ENCODE measurements at regions not wholly inside any gene's neighbourhood (a gene's known extent, or its start where the extent isn't known, plus 50 kb on each side); places are given as distances from the start of the nearest gene placed in this dataset.
A peak's percentile ranks its signal among the peaks of the same experiment; 100 is the strongest.

- no peak for DNase-seq (ENCODE audit: low read depth in 3 of 3, low spot score in 2 of 3)
These were observed 490.5 kb upstream of the MEX3C start for GRCh38 chr18:51687845-51688585.

- DNase-seq (ENCODE audit: low read depth in 3 of 3, low spot score in 2 of 3): no peak
These were observed 495.1 kb upstream of the MEX3C start for GRCh38 chr18:51692612-51693011.

- no peak for DNase-seq (ENCODE audit: low read depth in 3 of 3, low spot score in 2 of 3)
These were observed 513.9 kb upstream of the MEX3C start for GRCh38 chr18:51711298-51711889.

DNA sequence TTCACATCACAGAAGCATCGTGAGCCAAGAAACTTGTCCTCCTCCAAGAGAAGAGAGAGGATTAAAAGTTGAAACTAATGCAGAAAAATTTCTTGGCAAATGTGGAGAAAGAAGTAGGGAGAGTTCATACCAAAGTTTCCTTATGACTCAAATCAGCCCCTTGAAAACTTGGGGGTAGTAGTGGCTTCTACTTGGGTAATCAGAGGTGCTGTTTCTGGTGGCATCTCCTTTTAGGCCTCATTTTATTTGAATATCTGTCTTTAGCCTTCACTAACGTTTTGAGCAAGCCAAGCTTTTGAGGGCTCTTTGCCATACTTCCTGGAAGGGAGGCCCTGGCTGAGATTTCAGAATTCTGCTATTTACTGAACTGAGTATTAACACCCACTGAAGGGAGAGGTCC is 515.3 kb upstream of the MEX3C start:
- no peak for DNase-seq (ENCODE audit: low read depth in 3 of 3, low spot score in 2 of 3)

GRCh38 chr18:51716277-51716676 is 518.8 kb upstream of the MEX3C start:
- no peak for DNase-seq (ENCODE audit: low read depth in 3 of 3, low spot score in 2 of 3)

GRCh38 chr18:51721388-51721787 is 523.9 kb upstream of the MEX3C start:
- DNase-seq (ENCODE audit: low read depth in 3 of 3, low spot score in 2 of 3): no peak

GRCh38 chr18:51721996-51722395 is 524.5 kb upstream of the MEX3C start:
- no peak for DNase-seq (ENCODE audit: low read depth in 3 of 3, low spot score in 2 of 3)

GRCh38 chr18:51724790-51725721 is 527.6 kb upstream of the MEX3C start:
- DNase-seq (ENCODE audit: low read depth in 3 of 3, low spot score in 2 of 3): no peak

- no peak for DNase-seq (ENCODE audit: low read depth in 3 of 3, low spot score in 2 of 3)
These were observed 529.1 kb upstream of the MEX3C start for GRCh38 chr18:51726614-51727013.

DNA sequence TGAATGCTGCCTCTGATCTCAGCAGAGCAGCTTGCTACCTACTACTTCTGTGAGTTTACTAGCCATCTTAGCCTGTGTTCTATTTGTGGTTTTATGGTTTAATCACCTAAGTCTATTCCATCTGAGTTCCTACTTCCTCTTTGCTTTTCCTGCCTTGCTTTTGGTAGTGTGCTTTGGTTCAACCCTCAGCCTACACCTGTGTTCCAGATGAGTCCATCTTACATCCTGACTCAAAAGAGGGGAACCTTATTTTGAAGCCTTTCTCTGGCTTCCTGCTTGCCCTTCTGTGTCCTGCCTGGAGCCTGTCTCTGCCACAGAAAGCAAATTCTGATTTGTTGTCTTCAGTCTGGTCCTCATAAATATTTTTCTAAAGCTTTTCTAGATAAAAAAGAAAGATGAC is 530.3 kb upstream of the MEX3C start:
- no peak for DNase-seq (ENCODE audit: low read depth in 3 of 3, low spot score in 2 of 3)

DNA sequence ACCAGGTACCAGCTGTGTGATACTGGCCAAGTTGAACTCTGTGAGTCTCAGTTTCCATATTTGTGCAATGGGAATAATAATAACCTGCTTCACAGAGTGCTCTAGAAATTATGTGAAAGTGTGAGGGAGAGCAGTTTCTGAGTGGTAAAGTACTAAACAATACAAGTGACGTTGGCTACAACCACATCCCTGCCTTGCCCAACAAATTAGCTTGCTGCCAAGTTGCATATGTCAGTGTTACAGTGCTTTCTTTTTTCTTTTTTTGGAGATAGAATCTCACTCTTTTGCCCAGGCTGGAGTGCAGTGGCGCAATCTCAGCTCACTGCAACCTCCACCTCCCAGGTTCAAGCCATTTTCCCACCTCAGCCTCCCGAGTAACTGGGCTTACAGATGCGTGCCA is 533.6 kb upstream of the MEX3C start:
- DNase-seq (ENCODE audit: low read depth in 3 of 3, low spot score in 2 of 3): no peak

- DNase-seq (ENCODE audit: low read depth in 3 of 3, low spot score in 2 of 3): no peak
These were observed 537.1 kb upstream of the MEX3C start for GRCh38 chr18:51734576-51734975.

GRCh38 chr18:51739044-51739666 is 541.7 kb upstream of the MEX3C start:
- DNase-seq (ENCODE audit: low read depth in 3 of 3, low spot score in 2 of 3): no peak

DNA sequence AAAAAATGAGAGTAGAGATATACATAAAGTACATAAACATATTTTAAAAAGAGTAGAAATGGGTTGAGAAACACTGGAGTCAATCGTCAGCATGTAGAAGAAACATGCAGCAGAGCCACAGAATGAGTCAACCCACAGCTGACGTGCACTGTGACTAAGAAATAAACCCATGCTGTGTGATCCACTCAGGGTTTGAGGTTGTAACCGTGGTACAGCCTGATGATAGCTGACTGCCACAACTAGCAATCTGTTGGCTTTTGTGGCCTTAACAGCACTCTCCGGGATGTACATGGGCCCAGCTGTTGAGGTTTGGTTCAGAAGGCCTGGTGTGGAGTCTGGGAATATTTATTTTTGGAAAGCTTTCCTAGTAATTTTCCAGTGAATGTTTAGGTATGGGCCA is 554.4 kb upstream of the MEX3C start:
- DNase-seq (ENCODE audit: low read depth in 3 of 3, low spot score in 2 of 3): no peak

GRCh38 chr18:51753365-51754057 is 556.0 kb upstream of the MEX3C start:
- DNase-seq (ENCODE audit: low read depth in 3 of 3, low spot score in 2 of 3): no peak

GRCh38 chr18:51754566-51754965 is 557.1 kb upstream of the MEX3C start:
- DNase-seq (ENCODE audit: low read depth in 3 of 3, low spot score in 2 of 3): peak in 1 of 3 donors; percentile 16

- no peak for DNase-seq (ENCODE audit: low read depth in 3 of 3, low spot score in 2 of 3)
These were observed 559.9 kb upstream of the MEX3C start for GRCh38 chr18:51757255-51757924.

DNA sequence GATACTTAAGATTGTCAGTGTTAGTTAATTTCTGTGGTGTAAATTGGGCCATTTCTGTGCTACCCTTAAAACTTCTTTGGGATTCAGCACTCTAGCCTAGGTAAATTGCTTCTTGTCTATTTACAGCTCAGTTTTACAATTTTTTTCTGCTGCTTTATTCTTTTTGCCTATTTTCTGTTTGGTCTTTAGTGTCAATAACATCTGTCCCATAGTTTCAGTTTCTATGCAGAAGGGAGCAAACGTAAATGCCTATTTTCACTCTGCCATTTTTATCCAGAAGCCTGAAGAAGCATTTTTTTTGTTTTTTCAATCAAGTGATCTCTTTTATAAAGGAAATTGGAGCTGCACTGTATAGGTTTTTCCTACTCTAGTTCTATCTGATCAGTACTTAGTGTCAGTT is 564.9 kb upstream of the MEX3C start:
- DNase-seq (ENCODE audit: low read depth in 3 of 3, low spot score in 2 of 3): no peak

DNA sequence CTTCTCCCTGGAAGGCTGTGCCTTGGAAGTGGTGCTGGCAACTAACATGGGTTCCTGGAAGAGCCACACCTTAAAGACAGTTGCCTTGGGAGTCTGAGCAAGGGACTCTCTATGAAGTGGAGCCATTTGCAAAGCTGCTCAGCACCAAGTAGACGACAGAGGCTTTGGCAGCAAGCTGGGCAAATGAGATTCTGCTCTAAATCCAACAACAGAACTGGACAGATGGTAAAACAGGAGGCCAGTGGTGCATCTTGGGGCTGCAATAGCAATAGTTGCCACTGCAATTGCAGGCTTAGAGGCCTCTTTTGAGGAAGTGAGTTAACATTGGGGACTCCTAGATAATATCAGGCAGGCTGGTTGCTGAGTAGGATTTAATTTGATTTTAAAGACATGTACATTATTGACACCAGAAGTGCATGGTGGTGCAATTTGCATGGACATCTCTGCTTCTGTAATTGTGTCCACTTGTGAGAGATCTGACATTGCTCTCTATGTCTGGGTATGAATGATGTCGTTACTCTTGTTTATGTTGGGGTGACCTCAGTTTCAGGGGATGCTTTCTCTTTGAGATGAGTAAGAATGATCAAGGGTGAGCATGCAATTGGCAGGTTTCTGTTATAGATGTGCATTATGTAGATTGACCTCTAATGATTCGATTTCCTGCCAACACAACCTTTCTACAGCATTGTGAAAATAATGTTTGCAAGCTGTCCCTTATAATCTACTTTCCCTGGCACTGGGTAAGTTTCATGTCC is 568.3 kb upstream of the MEX3C start:
- DNase-seq (ENCODE audit: low read depth in 3 of 3, low spot score in 2 of 3): no peak
